ENCODE measurements at regions not wholly inside any gene's neighbourhood (a gene's known extent, or its start where the extent isn't known, plus 50 kb on each side); places are given as distances from the start of the nearest gene placed in this dataset.

DNA sequence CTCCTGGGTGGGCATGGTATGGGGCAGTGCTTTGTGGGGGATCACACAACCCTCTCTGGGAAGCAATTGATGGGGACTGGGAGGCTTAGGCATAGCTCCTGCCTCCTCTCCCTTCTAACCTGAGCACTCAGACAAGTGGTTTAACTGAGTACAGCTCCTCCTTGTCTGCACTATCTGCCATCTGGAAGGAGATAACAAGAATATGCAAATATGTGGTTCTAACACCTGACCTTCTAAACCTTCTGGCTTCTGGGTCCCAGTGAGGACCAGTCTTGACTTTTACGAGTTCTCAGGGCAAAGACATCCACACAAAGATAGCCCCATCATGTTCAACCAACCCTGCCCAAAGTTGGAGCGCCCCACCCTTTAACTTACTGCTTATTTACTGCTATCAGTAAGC lies 381.0 kb upstream of the TSHZ3 start:
- Histone ChIP-seq H3K4me1 (replicated peaks in 1 of 4; ENCODE audit: control insufficient read depth in 3 of 4, insufficient read depth in 4 of 4, low read length in 3 of 4) (peaks cover 0 to 2% (median 0%) of the 10 kb centered on the region in 4 experiments; a peak in 2 of 7 replicates), H4K91ac (replicated peaks; ENCODE audit: insufficient read length, low read length) (no peak overlapping the region), H3K4ac (replicated peaks; ENCODE audit: insufficient read length, low read depth, low read length) (no peak overlapping the region), H3K23ac (ENCODE audit: insufficient read length) (no peak overlapping the region), H2AK5ac (ENCODE audit: low read depth, low read length) (no peak overlapping the region), H3K14ac (ENCODE audit: insufficient read length) (no peak overlapping the region), H4K8ac (ENCODE audit: extremely low read depth, insufficient read depth, low read length) (no peak overlapping the region), H2BK120ac (replicated peaks; ENCODE audit: low read depth, low read length) (no peak overlapping the region), H2BK5ac (ENCODE audit: low read depth, low read length) (no peak overlapping the region), H3K36me3 (ENCODE audit: control insufficient read depth in 2 of 4, insufficient read depth in 4 of 4, low read length in 3 of 4) (no peaks in the 10 kb centered on the region), H3K9me3 (ENCODE audit: insufficient read depth in 2 of 2, low read depth in 1 of 2, low read length in 1 of 2) (no peaks in the 10 kb centered on the region), H4K20me1 (replicated peaks in 1 of 2; ENCODE audit: control insufficient read depth in 1 of 2, insufficient read depth in 2 of 2, low read length in 2 of 2) (no peaks in the 10 kb centered on the region), H3K56ac (replicated peaks; ENCODE audit: insufficient read length, low read depth, low read length) (no peak overlapping the region), H4K5ac (ENCODE audit: insufficient read length, low read depth, low read length) (no peak overlapping the region), H3K18ac (ENCODE audit: extremely low read depth, low read length) (no peak overlapping the region), H3K4me2 (ENCODE audit: insufficient read depth in 1 of 2, low read depth in 2 of 2, low read length in 2 of 2) (no peak overlapping the region), H3K23me2 (ENCODE audit: low read depth, low read length) (no peaks in the 10 kb centered on the region), H2BK15ac (ENCODE audit: low read length) (no peak overlapping the region), H3K9ac (replicated peaks in 1 of 4; ENCODE audit: extremely low read depth in 1 of 4, low read depth in 3 of 4, low read length in 3 of 4) (no peak overlapping the region), H2AFZ (ENCODE audit: low read length) (no peak overlapping the region), H3K79me2 (ENCODE audit: control insufficient read depth in 1 of 2, insufficient read depth in 2 of 2, low read length in 2 of 2) (no peaks in the 10 kb centered on the region), H3K79me1 (ENCODE audit: low read depth, low read length) (no peaks in the 10 kb centered on the region), H3K27me3 (replicated peaks in 1 of 4; ENCODE audit: control insufficient read depth in 3 of 4, extremely low read depth in 1 of 4, insufficient read depth in 3 of 4, low read length in 3 of 4) (no peaks in the 10 kb centered on the region), H3K4me3 (ENCODE audit: extremely low read depth in 1 of 4, insufficient read depth in 2 of 4, low read depth in 3 of 4, low read length in 4 of 4) (no peak overlapping the region), H2BK12ac (ENCODE audit: low read depth, low read length) (no peak overlapping the region), H3K27ac (ENCODE audit: low read depth, low read length) (no peak overlapping the region), H2BK20ac (ENCODE audit: low read length) (no peak overlapping the region)
- CTCF ChIA-PET (ENCODE audit: partially characterized antibody), result no interaction called here
- DNase-seq (ENCODE audit: low read depth in 1 of 2, low spot score in 2 of 2) (no peak), FAIRE-seq (no peak)
- no peak for TF ChIP-seq SP2 (IDR thresholded peaks at IDR 0.05; ENCODE audit: low read length)
- TF ChIP-seq POLR2A (IDR thresholded peaks at IDR 0.05; ENCODE audit: control extremely low read depth in 1 of 2, low read depth in 2 of 2, low read length in 2 of 2), result no peak
- TF ChIP-seq HDAC6 (IDR thresholded peaks at IDR 0.05; ENCODE audit: low read depth, low read length), result no peak
- no peak for TF ChIP-seq MAFK (IDR thresholded peaks at IDR 0.05; ENCODE audit: low read depth, low read length)
- TF ChIP-seq, protein P1, sequence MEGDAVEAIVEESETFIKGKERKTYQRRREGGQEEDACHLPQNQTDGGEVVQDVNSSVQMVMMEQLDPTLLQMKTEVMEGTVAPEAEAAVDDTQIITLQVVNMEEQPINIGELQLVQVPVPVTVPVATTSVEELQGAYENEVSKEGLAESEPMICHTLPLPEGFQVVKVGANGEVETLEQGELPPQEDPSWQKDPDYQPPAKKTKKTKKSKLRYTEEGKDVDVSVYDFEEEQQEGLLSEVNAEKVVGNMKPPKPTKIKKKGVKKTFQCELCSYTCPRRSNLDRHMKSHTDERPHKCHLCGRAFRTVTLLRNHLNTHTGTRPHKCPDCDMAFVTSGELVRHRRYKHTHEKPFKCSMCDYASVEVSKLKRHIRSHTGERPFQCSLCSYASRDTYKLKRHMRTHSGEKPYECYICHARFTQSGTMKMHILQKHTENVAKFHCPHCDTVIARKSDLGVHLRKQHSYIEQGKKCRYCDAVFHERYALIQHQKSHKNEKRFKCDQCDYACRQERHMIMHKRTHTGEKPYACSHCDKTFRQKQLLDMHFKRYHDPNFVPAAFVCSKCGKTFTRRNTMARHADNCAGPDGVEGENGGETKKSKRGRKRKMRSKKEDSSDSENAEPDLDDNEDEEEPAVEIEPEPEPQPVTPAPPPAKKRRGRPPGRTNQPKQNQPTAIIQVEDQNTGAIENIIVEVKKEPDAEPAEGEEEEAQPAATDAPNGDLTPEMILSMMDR (IDR thresholded peaks at IDR 0.05; ENCODE audit: control extremely low read depth in 1 of 3, insufficient read depth in 1 of 3, low read depth in 1 of 3, low read length in 3 of 3), result no peak
- 90% methylated on average over 2 of the region's 2 CpGs; no CpG with 5 or more reads in 1 of the 2 experiments for WGBS, 2 experiments (ENCODE audit: extremely low coverage in 1 of 2, insufficient coverage in 1 of 2, insufficient read length in 1 of 2, insufficient replicate concordance in 2 of 2, low coverage in 1 of 2, low lambda C conversion rate in 2 of 2, missing lambda C conversion rate in 1 of 2)
- POLR2A ChIA-PET (ENCODE audit: partially characterized antibody), result no interaction called here
